Upper lobe of left lung (tissue), 4 donors: ENCODE measurements at regions not wholly inside any gene's neighbourhood (a gene's known extent, or its start where the extent isn't known, plus 50 kb on each side); places are given as distances from the start of the nearest gene placed in this dataset.
"Not testable (repeated sequence)": the region's sequence is repeated elsewhere in the genome, so short reads cannot be mapped to it uniquely, and the experiment has no call there.

ENCODE experiments used
- CTCF ChIP-seq, 6 experiments: fragments of 450-650 bp in 4 of 6; fragments of 200-600 bp in 2 of 6; sonication (generic) in 2 of 6; IDR thresholded peaks; one replicate each; pipeline ENCODE4 v1.5.1; 2016 to 2019; ENCODE audit warnings: antibody characterized with exemption in 6 of 6
- POLR2AphosphoS5 ChIP-seq, 2 donors: sonication (generic); formaldehyde crosslinking; IDR thresholded peaks; one replicate each; pipeline ENCODE4 v1.5.1; 2017; ENCODE audit warnings: antibody characterized with exemption in 2 of 2

GRCh38 chr16:32873120-32873519, 197.2 kb upstream of the TP53TG3 start:
- not testable (repeated sequence) for TF ChIP-seq CTCF, POLR2AphosphoS5 (IDR thresholded peaks at IDR 0.05)
